HepG2 (cell line): ENCODE measurements at regions not wholly inside any gene's neighbourhood (a gene's known extent, or its start where the extent isn't known, plus 50 kb on each side); places are given as distances from the start of the nearest gene placed in this dataset.

Experiments
- CBX5 ChIP-seq: sonication (generic); formaldehyde crosslinking; IDR thresholded peaks from 2 replicates; pipeline ENCODE4 v1.4.0; 2020; ENCODE audit warnings: missing genetic modification reagents, borderline replicate concordance
- DNMT3B ChIP-seq: conservative IDR thresholded peaks from 2 replicates; pipeline ENCODE4 v1.6.1; 2016; ENCODE audit warnings: missing biosample characterization, control low read depth
- GATAD2A ChIP-seq: IDR thresholded peaks from 2 replicates; pipeline ENCODE4 v1.6.1; 2016
- HNRNPUL1 ChIP-seq: fragments of 200-400 bp; formaldehyde crosslinking; IDR thresholded peaks from 2 replicates; pipeline ENCODE4 v1.6.1; 2017; ENCODE audit warnings: low read depth, mild to moderate bottlenecking, low read length, moderate library complexity
- KLF9 ChIP-seq: IDR thresholded peaks from 2 replicates; pipeline ENCODE4 v1.6.1; 2016; ENCODE audit warnings: low read depth
- LCORL ChIP-seq, 2 experiments: fragments of 450-650 bp in 1 of 2; sonication (generic) in 1 of 2; formaldehyde crosslinking in 1 of 2; IDR thresholded peaks; 2 replicates each; pipeline versions ENCODE4 v1.5.0 to v1.6.1; 2017 to 2020; ENCODE audit warnings: antibody characterized with exemption in 1 of 2, missing genetic modification reagents in 1 of 2
- MBD4 ChIP-seq: IDR thresholded peaks from 2 replicates; pipeline ENCODE4 v1.6.1; 2012; ENCODE audit warnings: low read length, inconsistent platforms, borderline replicate concordance
- NBN ChIP-seq: fragments of 450-650 bp; conservative IDR thresholded peaks from 2 replicates; pipeline ENCODE4 v1.6.1; 2017
- NR2F1 ChIP-seq, 2 experiments: fragments of 450-650 bp in 1 of 2; formaldehyde crosslinking in 1 of 2; IDR thresholded peaks; 2 replicates each; pipeline versions ENCODE4 v1.5.0 to v1.6.1; 2016 to 2020; ENCODE audit warnings: mild to moderate bottlenecking in 1 of 2, missing compliant biosample characterization in 1 of 2, missing genetic modification reagents in 1 of 2, moderate library complexity in 1 of 2
- NRL ChIP-seq: sonication (generic); formaldehyde crosslinking; IDR thresholded peaks from 2 replicates; pipeline ENCODE4 v1.5.0; 2020; ENCODE audit warnings: missing genetic modification reagents, mild to moderate bottlenecking, moderate library complexity, borderline replicate concordance
- SCMH1 ChIP-seq: sonication (generic); formaldehyde crosslinking; IDR thresholded peaks from 2 replicates; pipeline ENCODE4 v1.9.0; 2021; ENCODE audit warnings: missing genetic modification reagents, mild to moderate bottlenecking, borderline replicate concordance
- SNRNP70 ChIP-seq: fragments of 200-400 bp; formaldehyde crosslinking; IDR thresholded peaks from 2 replicates; pipeline ENCODE4 v1.6.1; 2017; ENCODE audit warnings: mild to moderate bottlenecking, low read depth, low read length, moderate library complexity
- TEAD3 ChIP-seq: optimal IDR thresholded peaks from 2 replicates; pipeline ENCODE3; 2016; ENCODE audit warnings: borderline replicate concordance
- ZNF331 ChIP-seq: sonication (generic); formaldehyde crosslinking; IDR thresholded peaks from 2 replicates; pipeline ENCODE4 v1.4.0; 2020; ENCODE audit warnings: missing genetic modification reagents
- ZNF788 ChIP-seq: sonication (generic); formaldehyde crosslinking; IDR thresholded peaks from 2 replicates; pipeline ENCODE4 v1.5.0; 2020; ENCODE audit warnings: mild to moderate bottlenecking, missing genetic modification reagents, borderline replicate concordance
- TF ChIP-seq, protein P1 (sequence below): sonication (generic); formaldehyde crosslinking; IDR thresholded peaks from 2 replicates; pipeline ENCODE4 v1.4.0; 2020; ENCODE audit warnings: missing genetic modification reagents, borderline replicate concordance
- TF ChIP-seq, protein P2 (sequence below): sonication (generic); formaldehyde crosslinking; IDR thresholded peaks from 2 replicates; pipeline ENCODE4 v1.5.0; 2020; ENCODE audit warnings: missing genetic modification reagents
- TF ChIP-seq, protein P3 (sequence below): sonication (generic); formaldehyde crosslinking; IDR thresholded peaks from 2 replicates; pipeline ENCODE4 v1.4.0; 2020; ENCODE audit warnings: mild to moderate bottlenecking, missing genetic modification reagents
- TF ChIP-seq, protein P4 (sequence below): sonication (generic); formaldehyde crosslinking; IDR thresholded peaks from 2 replicates; pipeline ENCODE4 v1.5.1; 2020; ENCODE audit warnings: mild to moderate bottlenecking, missing genetic modification reagents
- TF ChIP-seq, protein P5 (sequence below): sonication (generic); formaldehyde crosslinking; IDR thresholded peaks from 2 replicates; pipeline ENCODE4 v1.4.0; 2020; ENCODE audit warnings: missing genetic modification reagents, mild to moderate bottlenecking, borderline replicate concordance

DNA sequence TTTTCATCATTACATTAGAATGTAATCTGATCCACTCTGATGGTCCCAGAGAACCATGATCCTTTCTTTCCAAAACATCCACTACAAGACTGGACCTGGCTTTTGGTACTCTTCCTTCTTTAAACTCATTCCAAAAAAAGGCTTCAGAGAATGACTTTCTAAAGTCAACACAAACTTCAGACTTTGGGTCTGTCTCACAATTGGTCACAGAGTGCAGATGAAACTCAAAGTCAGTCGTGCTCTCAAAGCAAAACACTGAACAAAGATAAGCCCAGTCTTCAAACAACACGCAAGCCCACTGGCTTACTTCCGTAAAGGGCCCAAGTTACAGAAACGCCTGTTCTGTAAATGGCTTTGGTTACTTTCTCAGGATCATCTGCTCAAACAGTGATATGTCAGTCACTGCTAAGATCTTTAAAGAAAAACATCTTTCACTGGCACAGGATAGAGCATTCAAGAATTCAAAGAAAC lies 250.9 kb upstream of the MKLN1 start (continued):
- TF ChIP-seq, protein P1, sequence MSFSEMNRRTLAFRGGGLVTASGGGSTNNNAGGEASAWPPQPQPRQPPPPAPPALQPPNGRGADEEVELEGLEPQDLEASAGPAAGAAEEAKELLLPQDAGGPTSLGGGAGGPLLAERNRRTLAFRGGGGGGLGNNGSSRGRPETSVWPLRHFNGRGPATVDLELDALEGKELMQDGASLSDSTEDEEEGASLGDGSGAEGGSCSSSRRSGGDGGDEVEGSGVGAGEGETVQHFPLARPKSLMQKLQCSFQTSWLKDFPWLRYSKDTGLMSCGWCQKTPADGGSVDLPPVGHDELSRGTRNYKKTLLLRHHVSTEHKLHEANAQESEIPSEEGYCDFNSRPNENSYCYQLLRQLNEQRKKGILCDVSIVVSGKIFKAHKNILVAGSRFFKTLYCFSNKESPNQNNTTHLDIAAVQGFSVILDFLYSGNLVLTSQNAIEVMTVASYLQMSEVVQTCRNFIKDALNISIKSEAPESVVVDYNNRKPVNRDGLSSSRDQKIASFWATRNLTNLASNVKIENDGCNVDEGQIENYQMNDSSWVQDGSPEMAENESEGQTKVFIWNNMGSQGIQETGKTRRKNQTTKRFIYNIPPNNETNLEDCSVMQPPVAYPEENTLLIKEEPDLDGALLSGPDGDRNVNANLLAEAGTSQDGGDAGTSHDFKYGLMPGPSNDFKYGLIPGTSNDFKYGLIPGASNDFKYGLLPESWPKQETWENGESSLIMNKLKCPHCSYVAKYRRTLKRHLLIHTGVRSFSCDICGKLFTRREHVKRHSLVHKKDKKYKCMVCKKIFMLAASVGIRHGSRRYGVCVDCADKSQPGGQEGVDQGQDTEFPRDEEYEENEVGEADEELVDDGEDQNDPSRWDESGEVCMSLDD = no peak
- TF ChIP-seq, protein P2, sequence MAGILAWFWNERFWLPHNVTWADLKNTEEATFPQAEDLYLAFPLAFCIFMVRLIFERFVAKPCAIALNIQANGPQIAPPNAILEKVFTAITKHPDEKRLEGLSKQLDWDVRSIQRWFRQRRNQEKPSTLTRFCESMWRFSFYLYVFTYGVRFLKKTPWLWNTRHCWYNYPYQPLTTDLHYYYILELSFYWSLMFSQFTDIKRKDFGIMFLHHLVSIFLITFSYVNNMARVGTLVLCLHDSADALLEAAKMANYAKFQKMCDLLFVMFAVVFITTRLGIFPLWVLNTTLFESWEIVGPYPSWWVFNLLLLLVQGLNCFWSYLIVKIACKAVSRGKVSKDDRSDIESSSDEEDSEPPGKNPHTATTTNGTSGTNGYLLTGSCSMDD (CRISPR knock-in tag) = no peak
- TF ChIP-seq, protein P3, sequence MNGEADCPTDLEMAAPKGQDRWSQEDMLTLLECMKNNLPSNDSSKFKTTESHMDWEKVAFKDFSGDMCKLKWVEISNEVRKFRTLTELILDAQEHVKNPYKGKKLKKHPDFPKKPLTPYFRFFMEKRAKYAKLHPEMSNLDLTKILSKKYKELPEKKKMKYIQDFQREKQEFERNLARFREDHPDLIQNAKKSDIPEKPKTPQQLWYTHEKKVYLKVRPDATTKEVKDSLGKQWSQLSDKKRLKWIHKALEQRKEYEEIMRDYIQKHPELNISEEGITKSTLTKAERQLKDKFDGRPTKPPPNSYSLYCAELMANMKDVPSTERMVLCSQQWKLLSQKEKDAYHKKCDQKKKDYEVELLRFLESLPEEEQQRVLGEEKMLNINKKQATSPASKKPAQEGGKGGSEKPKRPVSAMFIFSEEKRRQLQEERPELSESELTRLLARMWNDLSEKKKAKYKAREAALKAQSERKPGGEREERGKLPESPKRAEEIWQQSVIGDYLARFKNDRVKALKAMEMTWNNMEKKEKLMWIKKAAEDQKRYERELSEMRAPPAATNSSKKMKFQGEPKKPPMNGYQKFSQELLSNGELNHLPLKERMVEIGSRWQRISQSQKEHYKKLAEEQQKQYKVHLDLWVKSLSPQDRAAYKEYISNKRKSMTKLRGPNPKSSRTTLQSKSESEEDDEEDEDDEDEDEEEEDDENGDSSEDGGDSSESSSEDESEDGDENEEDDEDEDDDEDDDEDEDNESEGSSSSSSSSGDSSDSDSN (CRISPR knock-in tag) = no peak
- TF ChIP-seq, protein P4, sequence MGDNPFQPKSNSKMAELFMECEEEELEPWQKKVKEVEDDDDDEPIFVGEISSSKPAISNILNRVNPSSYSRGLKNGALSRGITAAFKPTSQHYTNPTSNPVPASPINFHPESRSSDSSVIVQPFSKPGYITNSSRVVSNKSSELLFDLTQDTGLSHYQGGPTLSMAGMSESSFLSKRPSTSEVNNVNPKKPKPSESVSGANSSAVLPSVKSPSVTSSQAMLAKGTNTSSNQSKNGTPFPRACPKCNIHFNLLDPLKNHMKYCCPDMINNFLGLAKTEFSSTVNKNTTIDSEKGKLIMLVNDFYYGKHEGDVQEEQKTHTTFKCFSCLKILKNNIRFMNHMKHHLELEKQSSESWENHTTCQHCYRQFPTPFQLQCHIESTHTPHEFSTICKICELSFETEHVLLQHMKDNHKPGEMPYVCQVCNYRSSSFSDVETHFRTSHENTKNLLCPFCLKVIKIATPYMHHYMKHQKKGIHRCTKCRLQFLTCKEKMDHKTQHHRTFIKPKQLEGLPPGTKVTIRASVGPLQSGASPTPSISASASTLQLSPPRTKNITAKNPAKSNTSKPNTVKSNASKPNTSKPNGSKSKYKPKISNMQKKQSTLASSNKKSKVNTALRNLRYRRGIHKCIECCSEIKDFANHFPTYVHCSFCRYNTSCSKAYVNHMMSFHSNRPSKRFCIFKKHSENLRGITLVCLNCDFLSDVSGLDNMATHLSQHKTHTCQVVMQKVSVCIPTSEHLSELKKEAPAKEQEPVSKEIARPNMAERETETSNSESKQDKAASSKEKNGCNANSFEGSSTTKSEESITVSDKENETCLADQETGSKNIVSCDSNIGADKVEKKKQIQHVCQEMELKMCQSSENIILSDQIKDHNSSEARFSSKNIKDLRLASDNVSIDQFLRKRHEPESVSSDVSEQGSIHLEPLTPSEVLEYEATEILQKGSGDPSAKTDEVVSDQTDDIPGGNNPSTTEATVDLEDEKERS (CRISPR knock-in tag) = peak; percentile 54; the same call in 1 of the 2 replicates
- peak; percentile 64 for TF ChIP-seq TEAD3 (CRISPR knock-in tag)
- no peak for TF ChIP-seq SCMH1 (CRISPR knock-in tag)
- TF ChIP-seq LCORL (IDR thresholded peaks at IDR 0.05) = peak; percentile 87
- TF ChIP-seq LCORL (CRISPR knock-in tag; IDR thresholded peaks at IDR 0.05) = peak; percentile 97
- TF ChIP-seq NR2F1 (CRISPR knock-in tag; IDR thresholded peaks at IDR 0.05) = no peak
- TF ChIP-seq KLF9 (CRISPR knock-in tag) = no peak
- no peak for TF ChIP-seq CBX5 (CRISPR knock-in tag)
- peak; percentile 93 for TF ChIP-seq ZNF331 (CRISPR knock-in tag)
- TF ChIP-seq, protein P5, sequence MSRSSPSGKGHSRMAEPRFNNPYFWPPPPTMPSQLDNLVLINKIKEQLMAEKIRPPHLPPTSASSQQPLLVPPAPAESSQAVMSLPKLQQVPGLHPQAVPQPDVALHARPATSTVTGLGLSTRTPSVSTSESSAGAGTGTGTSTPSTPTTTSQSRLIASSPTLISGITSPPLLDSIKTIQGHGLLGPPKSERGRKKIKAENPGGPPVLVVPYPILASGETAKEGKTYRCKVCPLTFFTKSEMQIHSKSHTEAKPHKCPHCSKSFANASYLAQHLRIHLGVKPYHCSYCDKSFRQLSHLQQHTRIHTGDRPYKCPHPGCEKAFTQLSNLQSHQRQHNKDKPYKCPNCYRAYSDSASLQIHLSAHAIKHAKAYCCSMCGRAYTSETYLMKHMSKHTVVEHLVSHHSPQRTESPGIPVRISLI (CRISPR knock-in tag) = peak; percentile 88
- peak; percentile 28; the same call in 1 of the 2 replicates for TF ChIP-seq ZNF788 (CRISPR knock-in tag)
- no peak for TF ChIP-seq DNMT3B (CRISPR knock-in tag)
- no peak for TF ChIP-seq HNRNPUL1
- no peak for TF ChIP-seq NRL
- TF ChIP-seq NBN = no peak
- no peak for TF ChIP-seq MBD4
- no peak for TF ChIP-seq SNRNP70
- TF ChIP-seq GATAD2A (CRISPR knock-in tag) = peak; percentile 93
